CD8-positive, alpha-beta memory T cell (primary cell): ENCODE measurements at regions not wholly inside any gene's neighbourhood (a gene's known extent, or its start where the extent isn't known, plus 50 kb on each side); places are given as distances from the start of the nearest gene placed in this dataset.
A peak's percentile ranks its signal among the peaks of the same experiment; 100 is the strongest.
"Not testable (repeated sequence)": the region's sequence is repeated elsewhere in the genome, so short reads cannot be mapped to it uniquely, and the experiment has no call there.

ENCODE experiments used
- CTCF ChIA-PET: fragments of 350-600 bp; sonication (Branson Sonifier 250); formaldehyde crosslinking; loops from one replicate; lab custom pipeline; 2021; ENCODE audit warnings: antibody characterized with exemption; lab: Charles Lee
- POLR2A ChIA-PET: fragments of 350-600 bp; sonication (Branson Sonifier 250); formaldehyde crosslinking; loops from one replicate; lab custom pipeline; 2021; ENCODE audit warnings: antibody characterized with exemption; lab: Charles Lee
- DNase-seq, 5 donors: peaks; one replicate each; pipeline versions ENCODE4 v3.0.0 to v3.0.0-alpha.2; 2020 to 2022; ENCODE audit warnings: mixed read lengths in 1 of 5
- H3K27ac ChIP-seq: one replicate; pipeline ENCODE4 v1.7.0; 2013; ENCODE audit warnings: low read depth, mild to moderate bottlenecking, low read length, moderate library complexity
- H3K27me3 ChIP-seq: 2 replicates; pipeline ENCODE4 v1.7.0; 2013; ENCODE audit warnings: low read length, mild to moderate bottlenecking; ENCODE audit not compliant: insufficient read depth, poor library complexity, severe bottlenecking
- H3K36me3 ChIP-seq: 2 replicates; pipeline ENCODE4 v1.7.0; 2013; ENCODE audit warnings: mild to moderate bottlenecking, low read length, moderate library complexity; ENCODE audit not compliant: insufficient read depth
- H3K4me1 ChIP-seq: 2 replicates; pipeline ENCODE4 v1.7.0; 2013; ENCODE audit warnings: mild to moderate bottlenecking, low read length, moderate library complexity; ENCODE audit not compliant: insufficient read depth
- H3K4me3 ChIP-seq: 2 replicates; pipeline ENCODE4 v1.7.0; 2013; ENCODE audit warnings: mild to moderate bottlenecking, low read length
- H3K9me3 ChIP-seq: 2 replicates; pipeline ENCODE4 v1.7.0; 2013; ENCODE audit warnings: mild to moderate bottlenecking, low read length
- H3K27ac Mint-ChIP-seq, 8 donors: one replicate each; pipeline ENCODE4 v1.8.0; 2020 to 2021; ENCODE audit warnings: mixed read lengths in 8 of 8, mild to moderate bottlenecking in 6 of 8, inconsistent platforms in 3 of 8, moderate library complexity in 3 of 8
- H3K27me3 Mint-ChIP-seq, 2 donors: one replicate each; pipeline ENCODE4 v1.8.0; 2020 to 2021; ENCODE audit warnings: mixed read lengths in 2 of 2, mild to moderate bottlenecking in 1 of 2, moderate library complexity in 1 of 2
- H3K36me3 Mint-ChIP-seq, 3 donors: one replicate each; pipeline ENCODE4 v1.8.0; 2020 to 2021; ENCODE audit warnings: mixed read lengths in 3 of 3, inconsistent platforms in 1 of 3, mild to moderate bottlenecking in 1 of 3
- H3K4me1 Mint-ChIP-seq, 3 donors: one replicate each; pipeline ENCODE4 v1.8.0; 2020 to 2021; ENCODE audit warnings: mixed read lengths in 3 of 3, inconsistent platforms in 1 of 3, mild to moderate bottlenecking in 1 of 3
- H3K4me3 Mint-ChIP-seq, 7 donors: one replicate each; pipeline ENCODE4 v1.8.0; 2020 to 2021; ENCODE audit warnings: mixed read lengths in 7 of 7, mild to moderate bottlenecking in 6 of 7, moderate library complexity in 4 of 7, inconsistent platforms in 2 of 7
- H3K9me3 Mint-ChIP-seq, 5 donors: one replicate each; pipeline ENCODE4 v1.8.0; 2020 to 2022; ENCODE audit warnings: mixed read lengths in 5 of 5, mild to moderate bottlenecking in 3 of 5, moderate library complexity in 2 of 5, inconsistent platforms in 1 of 5

- H3K27ac Mint-ChIP-seq: no peak overlapping the region
- no peak overlapping the region for H3K4me3 ChIP-seq
- ChIA-PET CTCF (no interaction called here), POLR2A (no interaction called here)
- H3K36me3 Mint-ChIP-seq: no peaks in the 10 kb centered on the region
- H3K9me3 Mint-ChIP-seq: peaks cover 6 to 27% (median 16%) of the 10 kb centered on the region in 5 donors
- H3K9me3 ChIP-seq: no peaks in the 10 kb centered on the region
- no peaks in the 10 kb centered on the region for H3K4me1 Mint-ChIP-seq
- H3K4me3 Mint-ChIP-seq: no peak overlapping the region
- H3K36me3 ChIP-seq: no peaks in the 10 kb centered on the region
- DNase-seq: no peak
- no peaks in the 10 kb centered on the region for H3K27me3 Mint-ChIP-seq
- H3K27ac ChIP-seq: no peak overlapping the region
- H3K27me3 ChIP-seq: no peaks in the 10 kb centered on the region
- no peaks in the 10 kb centered on the region for H3K4me1 ChIP-seq
Measured at GRCh38 chr4:31236639-31237173, 516.5 kb downstream of the PCDH7 start.

GRCh38 chr4:31237233-31237632 is 517.1 kb downstream of the PCDH7 start:
- Mint-ChIP-seq H3K4me1 (no peaks in the 10 kb centered on the region), H3K27ac (no peak overlapping the region)
- POLR2A ChIA-PET: no interaction called here

GRCh38 chr4:31239886-31240285 is 519.7 kb downstream of the PCDH7 start:
- no peaks in the 10 kb centered on the region for H3K4me1 Mint-ChIP-seq
- POLR2A ChIA-PET: no interaction called here
- H3K27me3 ChIP-seq: no peaks in the 10 kb centered on the region
- CTCF ChIA-PET: no interaction called here
- H3K9me3 ChIP-seq: no peaks in the 10 kb centered on the region
- H3K36me3 ChIP-seq: no peaks in the 10 kb centered on the region
- H3K4me3 Mint-ChIP-seq: no peak overlapping the region
- H3K27me3 Mint-ChIP-seq: no peaks in the 10 kb centered on the region
- H3K27ac Mint-ChIP-seq: no peak overlapping the region
- peaks cover 6 to 23% (median 14%) of the 10 kb centered on the region in 5 donors for H3K9me3 Mint-ChIP-seq
- no peaks in the 10 kb centered on the region for H3K4me1 ChIP-seq
- H3K36me3 Mint-ChIP-seq: no peaks in the 10 kb centered on the region
- no peak for DNase-seq
- H3K27ac ChIP-seq: no peak overlapping the region
- H3K4me3 ChIP-seq: no peak overlapping the region

More at GRCh38 chr4:31237233-31237632, 517.1 kb downstream of the PCDH7 start:
- DNase-seq: no peak
- Mint-ChIP-seq H3K36me3 (no peaks in the 10 kb centered on the region), H3K27me3 (no peaks in the 10 kb centered on the region), H3K4me3 (no peak overlapping the region), H3K9me3 (peaks cover 3 to 23% (median 12%) of the 10 kb centered on the region in 5 donors)
- Histone ChIP-seq H3K36me3 (no peaks in the 10 kb centered on the region), H3K27ac (no peak overlapping the region), H3K27me3 (no peaks in the 10 kb centered on the region), H3K4me1 (no peaks in the 10 kb centered on the region), H3K9me3 (no peaks in the 10 kb centered on the region), H3K4me3 (no peak overlapping the region)
- CTCF ChIA-PET: no interaction called here

DNA sequence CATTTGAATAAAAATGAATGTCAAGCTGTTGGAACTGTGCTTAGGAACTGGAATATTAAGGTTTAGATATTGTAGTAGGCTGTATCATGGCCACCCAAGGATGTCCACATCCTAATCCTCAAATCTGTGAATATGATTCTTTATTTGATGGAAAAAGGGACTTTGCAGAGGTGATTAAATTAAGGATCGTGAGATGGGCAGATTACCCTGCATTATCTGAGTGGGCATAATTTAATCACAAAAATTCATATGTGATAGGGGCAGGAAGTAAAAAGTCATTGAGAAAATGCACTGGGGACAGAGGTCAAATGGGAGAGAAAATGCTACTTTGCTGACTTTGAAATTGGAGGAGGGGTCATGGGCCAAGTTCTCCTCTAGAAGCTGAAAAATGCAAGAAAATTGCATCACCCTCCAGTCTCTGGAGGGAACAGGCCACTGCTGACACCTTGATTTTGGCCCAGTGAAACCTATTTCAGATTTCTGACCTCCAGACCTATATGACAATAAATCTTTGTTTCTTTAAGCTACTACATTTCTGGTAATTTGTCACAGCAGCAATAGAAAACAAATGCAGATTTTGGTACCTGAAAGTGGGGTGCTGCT is 521.4 kb downstream of the PCDH7 start:
- Mint-ChIP-seq H3K4me3 (no peak overlapping the region), H3K4me1 (no peaks in the 10 kb centered on the region), H3K27me3 (no peaks in the 10 kb centered on the region), H3K27ac (no peak overlapping the region), H3K9me3 (peaks cover 6 to 25% (median 12%) of the 10 kb centered on the region in 5 donors), H3K36me3 (no peaks in the 10 kb centered on the region)
- H3K9me3 ChIP-seq: no peaks in the 10 kb centered on the region
- H3K4me3 ChIP-seq: no peak overlapping the region
- no peaks in the 10 kb centered on the region for H3K36me3 ChIP-seq
- ChIA-PET CTCF (no interaction called here), POLR2A (no interaction called here)
- no peaks in the 10 kb centered on the region for H3K4me1 ChIP-seq
- H3K27me3 ChIP-seq: no peaks in the 10 kb centered on the region
- no peak overlapping the region for H3K27ac ChIP-seq
- DNase-seq: no peak

DNA sequence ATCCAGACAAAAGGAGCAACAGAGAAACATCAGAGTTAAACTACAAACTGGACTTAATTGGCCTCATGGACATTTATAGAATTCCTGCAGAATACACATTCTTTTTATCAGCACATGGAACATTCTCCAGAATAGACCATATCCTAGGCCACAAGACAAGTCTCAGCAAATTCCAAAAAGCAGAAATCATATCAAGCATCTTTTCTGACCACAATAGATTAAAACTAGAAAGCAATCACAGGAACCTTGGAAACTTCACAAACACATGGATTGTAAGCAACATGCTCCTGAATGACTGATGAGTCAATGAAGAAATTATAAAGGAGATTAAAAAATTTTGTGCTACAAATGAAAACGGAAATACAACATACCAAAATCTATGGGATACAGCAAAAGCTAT is 526.7 kb downstream of the PCDH7 start:
- Histone ChIP-seq H3K36me3 (no peaks in the 10 kb centered on the region), H3K4me1 (no peaks in the 10 kb centered on the region), H3K27me3 (no peaks in the 10 kb centered on the region), H3K27ac (no peak overlapping the region), H3K9me3 (no peaks in the 10 kb centered on the region), H3K4me3 (no peak overlapping the region)
- CTCF ChIA-PET: no interaction called here
- DNase-seq: no peak
- Mint-ChIP-seq H3K9me3 (peaks cover 6 to 33% (median 13%) of the 10 kb centered on the region in 5 donors), H3K27ac (no peak overlapping the region), H3K4me1 (no peaks in the 10 kb centered on the region), H3K4me3 (no peak overlapping the region), H3K27me3 (no peaks in the 10 kb centered on the region), H3K36me3 (no peaks in the 10 kb centered on the region)
- POLR2A ChIA-PET: no interaction called here

GRCh38 chr4:31259119-31259518 is 539.0 kb downstream of the PCDH7 start:
- H3K9me3 Mint-ChIP-seq: peaks cover 0 to 20% (median 12%) of the 10 kb centered on the region in 5 donors
- Histone ChIP-seq H3K27me3 (no peaks in the 10 kb centered on the region), H3K9me3 (no peaks in the 10 kb centered on the region), H3K4me1 (no peaks in the 10 kb centered on the region), H3K4me3 (no peak overlapping the region), H3K36me3 (no peaks in the 10 kb centered on the region), H3K27ac (no peak overlapping the region)
- H3K36me3 Mint-ChIP-seq: no peaks in the 10 kb centered on the region
- no peak overlapping the region for H3K27ac Mint-ChIP-seq
- CTCF ChIA-PET: no interaction called here
- no peak overlapping the region for H3K4me3 Mint-ChIP-seq
- no peaks in the 10 kb centered on the region for H3K27me3 Mint-ChIP-seq
- no peak for DNase-seq
- POLR2A ChIA-PET: no interaction called here
- H3K4me1 Mint-ChIP-seq: no peaks in the 10 kb centered on the region

- no peak overlapping the region for H3K4me3 Mint-ChIP-seq
- no peaks in the 10 kb centered on the region for H3K4me1 ChIP-seq
- H3K4me1 Mint-ChIP-seq: no peaks in the 10 kb centered on the region
- H3K27me3 ChIP-seq: no peaks in the 10 kb centered on the region
- no peaks in the 10 kb centered on the region for H3K27me3 Mint-ChIP-seq
- H3K36me3 Mint-ChIP-seq: no peaks in the 10 kb centered on the region
- no peak for DNase-seq
- no peaks in the 10 kb centered on the region for H3K36me3 ChIP-seq
- no peak overlapping the region for H3K4me3 ChIP-seq
- H3K9me3 Mint-ChIP-seq: peaks cover 0 to 19% (median 12%) of the 10 kb centered on the region in 5 donors
- H3K9me3 ChIP-seq: no peaks in the 10 kb centered on the region
- H3K27ac Mint-ChIP-seq: no peak overlapping the region
- POLR2A ChIA-PET: no interaction called here
- no peak overlapping the region for H3K27ac ChIP-seq
- CTCF ChIA-PET: no interaction called here
Measured at GRCh38 chr4:31261632-31262031, 541.5 kb downstream of the PCDH7 start.

DNA sequence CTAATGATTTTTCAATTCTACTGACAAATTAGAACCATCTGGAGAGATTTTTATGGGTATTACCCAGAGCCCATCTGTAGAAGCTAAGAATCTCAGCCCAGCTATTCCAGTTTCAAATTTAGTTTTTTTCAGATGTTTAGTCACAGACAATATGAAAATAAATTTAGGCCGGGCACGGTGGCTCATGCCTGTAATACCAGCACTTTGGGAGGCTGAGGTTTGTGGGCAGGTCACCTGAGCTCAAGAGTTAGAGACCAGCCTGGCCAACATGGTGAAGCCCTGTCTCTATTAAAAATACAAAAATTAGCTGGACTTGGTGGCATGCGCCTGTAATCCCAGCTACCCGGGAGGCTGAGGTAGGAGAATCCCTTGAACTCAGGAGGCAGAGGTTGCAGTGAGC is 545.9 kb downstream of the PCDH7 start:
- H3K27ac ChIP-seq, CTCF ChIA-PET, H3K4me3 Mint-ChIP-seq, DNase-seq, H3K27me3 Mint-ChIP-seq, H3K4me1 Mint-ChIP-seq, H3K27me3 ChIP-seq, H3K36me3 ChIP-seq, H3K36me3 Mint-ChIP-seq, H3K9me3 ChIP-seq, H3K4me1 ChIP-seq, H3K4me3 ChIP-seq, POLR2A ChIA-PET: not testable (repeated sequence)
- H3K27ac Mint-ChIP-seq: peak overlapping the region in 1 of 8 donors; percentile 54
- peaks cover 3 to 18% (median 5%) of the 10 kb centered on the region in 5 donors for H3K9me3 Mint-ChIP-seq
